HepG2 (cell line): ENCODE measurements at regions not wholly inside any gene's neighbourhood (a gene's known extent, or its start where the extent isn't known, plus 50 kb on each side); places are given as distances from the start of the nearest gene placed in this dataset.

ENCODE experiments used
- ATAC-seq: fragments of 200-7000 bp; cut with Tn5 transposase; 3 replicates; pipeline ENCODE4 v1.9.1; 2020; ENCODE audit warnings: mild to moderate bottlenecking, moderate library complexity
- BruUV-seq: library from RNA; stranded (reverse); fragments of 400-500 nt; replicated peaks from 2 replicates; lab custom pipeline; 2021; lab: Mats Ljungman, UMichigan
- CTCF ChIA-PET: fragments of 300-600 bp; formaldehyde crosslinking; extraction: SDS; loops from one replicate; lab custom pipeline; 2021; ENCODE audit warnings: low total read pairs, inconsistent platforms, low intra/inter-chr PET ratio; lab: Yijun Ruan, JAX
- POLR2A ChIA-PET: fragments of 350-600 bp; sonication (Branson Sonifier 250); formaldehyde crosslinking; loops from one replicate; lab custom pipeline; 2020; ENCODE audit warnings: antibody characterized with exemption, inconsistent platforms; lab: Yijun Ruan, JAX
- DNase-seq: peaks from one replicate; pipeline ENCODE4 v3.0.0-alpha.2; 2015; ENCODE audit warnings: low spot score
- FAIRE-seq: peaks from 3 replicates; lab custom pipeline; 2011; peaks lifted over from hg19 to GRCh38; lab: Jason Lieb, UNC
- H2AFZ ChIP-seq: one replicate; pipeline ENCODE4 v1.6.1; 2011; ENCODE audit warnings: low read length, inconsistent platforms
- H3K27ac ChIP-seq: fragments of 300-600 bp; 3 replicates; pipeline ENCODE4 v1.8.0; 2011; ENCODE audit warnings: mixed run types, mild to moderate bottlenecking, mixed read lengths, low read length, inconsistent platforms; ENCODE audit not compliant: insufficient read depth; ENCODE audit errors: extremely low read length
- H3K27me3 ChIP-seq, 2 experiments: fragments of 200-600 bp in 1 of 2; 2 replicates in 1 of 2; 3 replicates in 1 of 2; pipeline versions ENCODE4 v1.6.0 to v1.8.0; 2011; ENCODE audit warnings: low read length in 2 of 2, mild to moderate bottlenecking in 2 of 2, moderate library complexity in 2 of 2, inconsistent platforms in 1 of 2; ENCODE audit not compliant: insufficient read depth in 2 of 2, control insufficient read depth in 1 of 2
- H3K36me3 ChIP-seq, 2 experiments: fragments of 200-600 bp in 1 of 2; replicated peaks in 1 of 2; 2 replicates in 1 of 2; 3 replicates in 1 of 2; pipeline versions ENCODE4 v1.5.1 to v1.8.0; 2011; ENCODE audit warnings: low read length in 2 of 2, inconsistent platforms in 1 of 2; ENCODE audit not compliant: insufficient read depth in 2 of 2, control insufficient read depth in 1 of 2
- H3K4me1 ChIP-seq: 2 replicates; pipeline ENCODE4 v1.5.1; 2012; ENCODE audit warnings: low read length, inconsistent platforms; ENCODE audit not compliant: insufficient read depth
- H3K4me2 ChIP-seq: 2 replicates; pipeline ENCODE4 v1.6.0; 2011; ENCODE audit warnings: low read depth, low read length, inconsistent platforms
- H3K4me3 ChIP-seq, 3 experiments: fragments of 200-600 bp in 1 of 3; sonication (generic), shearing (Covaris generic) in 1 of 3; replicated peaks in 1 of 3; 2 replicates each; pipeline ENCODE4 v1.5.1; 2011 to 2016; ENCODE audit warnings: low read length in 3 of 3, inconsistent platforms in 2 of 3, low read depth in 2 of 3, mild to moderate bottlenecking in 2 of 3, control low read depth in 1 of 3, mixed read lengths in 1 of 3; ENCODE audit not compliant: insufficient read depth in 1 of 3
- H3K79me2 ChIP-seq: one replicate; pipeline ENCODE4 v1.6.1; 2011; ENCODE audit warnings: low read length, inconsistent platforms; ENCODE audit not compliant: insufficient read depth
- H3K9ac ChIP-seq: 2 replicates; pipeline ENCODE4 v1.6.0; 2011; ENCODE audit warnings: mild to moderate bottlenecking, low read depth, low read length, inconsistent platforms; ENCODE audit not compliant: insufficient read depth
- H3K9me3 ChIP-seq: 2 replicates; pipeline ENCODE4 v1.5.1; 2012; ENCODE audit warnings: mild to moderate bottlenecking, low read length
- H4K20me1 ChIP-seq: 2 replicates; pipeline ENCODE4 v1.6.0; 2011; ENCODE audit warnings: inconsistent platforms, mild to moderate bottlenecking, low read length, moderate library complexity; ENCODE audit not compliant: insufficient read depth
- CAMTA2 ChIP-seq: sonication (generic); formaldehyde crosslinking; IDR thresholded peaks from 2 replicates; pipeline ENCODE4 v1.4.0; 2020; ENCODE audit warnings: mild to moderate bottlenecking, missing genetic modification reagents, borderline replicate concordance
- FOXM1 ChIP-seq: sonication (generic); formaldehyde crosslinking; IDR thresholded peaks from 2 replicates; pipeline ENCODE4 v1.5.0; 2020; ENCODE audit warnings: missing genetic modification reagents
- ZBTB1 ChIP-seq: sonication (generic); formaldehyde crosslinking; IDR thresholded peaks from 2 replicates; pipeline ENCODE4 v1.4.0; 2020; ENCODE audit warnings: missing genetic modification reagents, borderline replicate concordance
- ZBTB3 ChIP-seq: sonication (generic); formaldehyde crosslinking; IDR thresholded peaks from 2 replicates; pipeline ENCODE4 v1.4.0; 2020; ENCODE audit warnings: low read depth, mild to moderate bottlenecking, moderate library complexity, missing genetic modification reagents, borderline replicate concordance
- WGBS: methylation state at CpG from one replicate; pipeline ENCODE4 v1.1.6; 2017; ENCODE audit warnings: low lambda C conversion rate; 5-methylcytosine and 5-hydroxymethylcytosine counted together
- in situ Hi-C: cut with HindIII; loops from 2 replicates; pipeline ENCODE4 v1.10.0; 2017; ENCODE audit warnings: low pct_unique_long_range_greater_than_20kb; ENCODE audit not compliant: extremely low pct_ligation_motif_present
- intact Hi-C: fragments of 100-400 bp; cut with micrococcal nuclease; formaldehyde crosslinking; loops from one replicate; pipeline ENCODE4 v1.10.0; 2022; ENCODE audit not compliant: unreplicated experiment

DNA sequence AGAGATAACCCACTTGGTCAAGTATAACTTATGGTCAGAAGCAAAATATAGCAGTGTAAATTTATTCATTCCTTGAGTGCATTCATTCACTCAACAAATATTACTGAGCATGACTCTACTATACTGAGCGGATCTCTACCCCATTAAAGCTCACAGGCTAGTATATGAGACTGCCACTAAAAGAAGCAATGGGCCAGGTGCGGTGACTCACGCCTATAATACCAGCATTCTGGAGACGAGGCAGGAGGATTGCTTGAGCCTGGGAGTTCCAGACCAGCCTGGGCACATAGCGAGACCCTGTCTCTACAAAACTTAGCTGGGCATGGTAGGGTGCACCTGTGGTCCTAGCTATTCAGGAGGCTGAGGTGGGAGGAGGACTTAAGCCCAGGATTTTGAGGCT lies 197.6 kb upstream of the BLID start:
- ATAC-seq = no peak
- no peak for DNase-seq
- ChIA-PET CTCF (no interaction called here), POLR2A (no interaction called here)
- Histone ChIP-seq H4K20me1 (no peaks in the 10 kb centered on the region), H3K4me1 (no peaks in the 10 kb centered on the region), H3K9ac (no peak overlapping the region), H3K79me2 (no peaks in the 10 kb centered on the region), H3K9me3 (no peaks in the 10 kb centered on the region), H3K27me3 (no peaks in the 10 kb centered on the region), H3K4me3 (no peak overlapping the region), H2AFZ (no peak overlapping the region)
- WGBS = 43% methylated on average over 4 of the region's 5 CpGs
- no TSS peak for BruUV-seq
- intact Hi-C loops = no loop called here
- in situ Hi-C loops = no loop called here
- TF ChIP-seq FOXM1 (CRISPR knock-in tag) (no peak), CAMTA2 (CRISPR knock-in tag) (no peak), ZBTB3 (CRISPR knock-in tag) (no peak)
- TF ChIP-seq, all 625 proteins: peak for 0
- Histone ChIP-seq H3K4me2 (no peak overlapping the region), H3K36me3 (no peaks in the 10 kb centered on the region), H3K27ac (no peak overlapping the region)
- FAIRE-seq = no peak

GRCh38 chr11:122311216-122311755 lies 195.3 kb upstream of the BLID start:
- DNase-seq (no peak), FAIRE-seq (no peak), ATAC-seq (no peak)
- H3K4me3 ChIP-seq = no peak overlapping the region
- H3K9me3 ChIP-seq = no peaks in the 10 kb centered on the region
- no peak overlapping the region for H3K9ac ChIP-seq
- H3K36me3 ChIP-seq = no peaks in the 10 kb centered on the region
- POLR2A ChIA-PET = no interaction called here
- H2AFZ ChIP-seq = no peak overlapping the region
- in situ Hi-C loops = no loop called here
- no peaks in the 10 kb centered on the region for H3K4me1 ChIP-seq
- no peak overlapping the region for H3K4me2 ChIP-seq
- CTCF ChIA-PET = no interaction called here
- no peaks in the 10 kb centered on the region for H3K79me2 ChIP-seq
- intact Hi-C loops = no loop called here
- TF ChIP-seq ZBTB1 = no peak
- 33% methylated on average over 5 of the region's 5 CpGs for WGBS
- H4K20me1 ChIP-seq = no peaks in the 10 kb centered on the region
- BruUV-seq = no TSS peak
- H3K27ac ChIP-seq = no peak overlapping the region
- no peaks in the 10 kb centered on the region for H3K27me3 ChIP-seq
